ENCODE measurements at regions not wholly inside any gene's neighbourhood (a gene's known extent, or its start where the extent isn't known, plus 50 kb on each side); places are given as distances from the start of the nearest gene placed in this dataset.

- no peak for TF ChIP-seq CHD7 (IDR thresholded peaks at IDR 0.05; ENCODE audit: insufficient replicate concordance, low read length)
- TF ChIP-seq JUND (IDR thresholded peaks at IDR 0.05; ENCODE audit: low read length), result no peak
- no peak for TF ChIP-seq GABPA (IDR thresholded peaks at IDR 0.05; ENCODE audit: borderline replicate concordance, insufficient read depth, low read length)
- no peak for TF ChIP-seq YY1 (IDR thresholded peaks at IDR 0.05; ENCODE audit: low read depth, low read length)
- no peak for TF ChIP-seq BCL11A (IDR thresholded peaks at IDR 0.05; ENCODE audit: low read depth in 2 of 2, low read length in 2 of 2)
These were observed 79.0 kb upstream of the DNAH14 start (continued) for GRCh38 chr1:224850446-224850845.
